ENCODE measurements at regions not wholly inside any gene's neighbourhood (a gene's known extent, or its start where the extent isn't known, plus 50 kb on each side); places are given as distances from the start of the nearest gene placed in this dataset.

- no peak for DNase-seq (ENCODE audit: extremely low read depth, low read depth)
- no peak overlapping the region for H3K4me3 ChIP-seq (replicated peaks; ENCODE audit: low read depth, low read length)
- TF ChIP-seq CTCF (IDR thresholded peaks at IDR 0.05; ENCODE audit: low read depth, low read length, missing control alignments), result no peak
These were observed 440.8 kb upstream of the ATP2B1 start for GRCh38 chr12:90149453-90149852.

GRCh38 chr12:90129366-90130030, 420.9 kb upstream of the ATP2B1 start:
- no peak for DNase-seq (ENCODE audit: extremely low read depth, low read depth)
- no peak overlapping the region for H3K4me3 ChIP-seq (replicated peaks; ENCODE audit: low read depth, low read length)
- no peak for TF ChIP-seq CTCF (IDR thresholded peaks at IDR 0.05; ENCODE audit: low read depth, low read length, missing control alignments)

GRCh38 chr12:90128526-90128925, 419.9 kb upstream of the ATP2B1 start:
- no peak overlapping the region for H3K4me3 ChIP-seq (replicated peaks; ENCODE audit: low read depth, low read length)
- TF ChIP-seq CTCF (IDR thresholded peaks at IDR 0.05; ENCODE audit: low read depth, low read length, missing control alignments), result no peak
- no peak for DNase-seq (ENCODE audit: extremely low read depth, low read depth)

- no peak for TF ChIP-seq CTCF (IDR thresholded peaks at IDR 0.05; ENCODE audit: low read depth, low read length, missing control alignments)
- no peak for DNase-seq (ENCODE audit: extremely low read depth, low read depth)
- H3K4me3 ChIP-seq (replicated peaks; ENCODE audit: low read depth, low read length), result no peak overlapping the region
These were observed 417.5 kb upstream of the ATP2B1 start for GRCh38 chr12:90126125-90126524.

GRCh38 chr12:90124914-90125313, 416.3 kb upstream of the ATP2B1 start:
- DNase-seq (ENCODE audit: extremely low read depth, low read depth), result no peak
- no peak overlapping the region for H3K4me3 ChIP-seq (replicated peaks; ENCODE audit: low read depth, low read length)
- TF ChIP-seq CTCF (IDR thresholded peaks at IDR 0.05; ENCODE audit: low read depth, low read length, missing control alignments), result no peak

GRCh38 chr12:90124289-90124688, 415.7 kb upstream of the ATP2B1 start:
- DNase-seq (ENCODE audit: extremely low read depth, low read depth), result no peak
- TF ChIP-seq CTCF (IDR thresholded peaks at IDR 0.05; ENCODE audit: low read depth, low read length, missing control alignments), result no peak
- no peak overlapping the region for H3K4me3 ChIP-seq (replicated peaks; ENCODE audit: low read depth, low read length)

GRCh38 chr12:90122681-90123080, 414.0 kb upstream of the ATP2B1 start:
- no peak for TF ChIP-seq CTCF (IDR thresholded peaks at IDR 0.05; ENCODE audit: low read depth, low read length, missing control alignments)
- no peak for DNase-seq (ENCODE audit: extremely low read depth, low read depth)
- H3K4me3 ChIP-seq (replicated peaks; ENCODE audit: low read depth, low read length), result no peak overlapping the region
